ENCODE measurements at regions not wholly inside any gene's neighbourhood (a gene's known extent, or its start where the extent isn't known, plus 50 kb on each side); places are given as distances from the start of the nearest gene placed in this dataset.

- TF ChIP-seq CTCF (IDR thresholded peaks at IDR 0.05) (no peak), TCF7L2 (IDR thresholded peaks at IDR 0.05; ENCODE audit: low read depth, low read length) (no peak), POLR2AphosphoS5 (IDR thresholded peaks at IDR 0.05; ENCODE audit: low read depth, low read length) (no peak), SIN3A (IDR thresholded peaks at IDR 0.05; ENCODE audit: borderline replicate concordance, insufficient read depth, low read depth, low read length) (no peak), REST (IDR thresholded peaks at IDR 0.05; ENCODE audit: insufficient read depth in 1 of 2, low read depth in 2 of 2, low read length in 1 of 2) (no peak)
Measured at GRCh38 chr6:145252737-145253136, 482.6 kb downstream of the EPM2A start.
